ENCODE measurements at regions not wholly inside any gene's neighbourhood (a gene's known extent, or its start where the extent isn't known, plus 50 kb on each side); places are given as distances from the start of the nearest gene placed in this dataset.
"Not testable (repeated sequence)": the region's sequence is repeated elsewhere in the genome, so short reads cannot be mapped to it uniquely, and the experiment has no call there.

DNA sequence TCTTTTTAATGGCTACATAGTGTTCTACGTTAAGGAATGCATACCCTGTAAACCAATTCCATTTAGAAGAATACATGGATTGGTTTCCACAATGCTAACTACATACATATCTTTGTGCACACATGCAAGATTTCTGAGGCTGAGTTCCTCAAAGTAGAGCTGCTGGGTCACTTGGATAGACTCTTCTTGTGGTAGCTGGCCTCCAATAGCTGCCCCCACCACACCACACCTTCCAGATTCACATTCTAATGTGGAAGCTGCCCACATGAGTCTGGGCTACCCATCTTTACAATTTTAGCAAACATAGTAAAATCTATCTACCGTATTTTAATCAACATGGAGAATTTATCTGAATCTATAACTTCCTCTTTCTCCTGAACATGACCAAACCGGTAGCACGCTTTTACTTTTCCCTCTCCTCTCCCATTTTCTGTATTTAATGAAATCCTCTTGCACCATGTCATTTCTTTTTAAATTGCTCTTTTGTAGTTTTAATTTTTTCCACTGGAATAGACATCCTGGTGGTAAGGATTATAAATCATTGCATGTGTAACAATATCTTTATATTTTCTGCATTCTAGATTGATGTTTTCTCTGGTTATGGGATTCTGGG is 74.7 kb upstream of the CITED2 start:
- intact Hi-C loops (cut with micrococcal nuclease): loop anchor here (2.0 kb wide), 1 partner anchor 74 kb away; the partner anchor contains the start of gene CITED2
- Mint-ChIP-seq H3K27ac (peak overlapping the region; percentile 78), H3K36me3 (ENCODE audit: low read depth) (no peaks in the 10 kb centered on the region), H3K4me1 (ENCODE audit: low read depth) (peaks cover 56% of the 10 kb centered on the region), H3K27me3 (no peaks in the 10 kb centered on the region), H3K4me3 (no peak overlapping the region), H3K9me3 (peaks cover 6% of the 10 kb centered on the region)

DNA sequence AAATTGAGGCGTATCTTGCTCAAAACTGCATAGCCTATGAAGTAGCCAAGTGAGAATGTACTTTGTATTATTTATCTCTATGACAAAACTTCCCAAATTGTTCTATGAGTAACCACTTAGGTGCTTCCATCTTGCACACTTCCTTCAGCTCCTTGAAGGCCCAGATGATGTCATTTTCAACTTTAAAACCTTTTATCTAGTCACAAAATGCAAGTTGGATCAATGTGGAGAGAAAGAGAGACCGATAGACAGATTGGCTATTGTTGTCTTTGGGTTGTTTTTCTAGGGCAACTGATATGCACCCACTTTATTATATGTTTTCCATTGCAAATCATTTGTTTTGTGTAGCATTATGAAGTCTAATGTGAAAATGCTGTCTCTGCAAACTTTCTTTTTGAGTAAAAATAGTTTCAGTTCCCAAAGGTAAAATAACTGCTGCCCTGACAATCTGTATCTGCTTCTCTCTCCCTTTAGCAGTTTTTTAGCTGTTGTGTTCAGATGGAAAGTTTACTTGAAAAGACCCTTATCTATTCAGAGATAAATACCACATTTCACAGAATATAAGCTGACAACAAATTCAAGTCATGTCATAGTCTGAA is 73.7 kb upstream of the CITED2 start:
- H3K27me3 Mint-ChIP-seq: no peaks in the 10 kb centered on the region

DNA sequence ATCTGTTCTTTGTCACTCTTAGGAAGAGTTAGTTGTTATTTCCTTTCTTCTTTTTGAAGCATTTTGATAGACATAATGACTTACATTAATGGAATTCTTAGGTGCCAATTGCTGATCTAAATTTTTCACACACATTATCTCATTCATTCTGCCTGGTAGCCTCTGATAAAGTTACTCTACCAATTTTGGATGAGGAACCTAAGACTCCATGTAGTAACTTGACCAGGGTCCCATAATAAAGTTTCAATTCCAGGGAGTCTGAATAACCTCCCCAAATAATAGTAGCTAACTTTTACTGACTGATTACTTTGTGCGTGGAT is 73.2 kb upstream of the CITED2 start:
- H3K4me3 Mint-ChIP-seq: peak overlapping the region; percentile 35
- H3K36me3 Mint-ChIP-seq (ENCODE audit: low read depth): no peaks in the 10 kb centered on the region
- no peaks in the 10 kb centered on the region for H3K27me3 Mint-ChIP-seq
- intact Hi-C loops (cut with micrococcal nuclease): no loop called here
- peaks cover 59% of the 10 kb centered on the region for H3K4me1 Mint-ChIP-seq (ENCODE audit: low read depth)
- H3K27ac Mint-ChIP-seq: peak overlapping the region; percentile 78
- peaks cover 6% of the 10 kb centered on the region for H3K9me3 Mint-ChIP-seq

More for the DNA sequence above, 73.7 kb upstream of the CITED2 start:
- Mint-ChIP-seq H3K4me1 (ENCODE audit: low read depth) (peaks cover 57% of the 10 kb centered on the region), H3K4me3 (no peak overlapping the region), H3K36me3 (ENCODE audit: low read depth) (no peaks in the 10 kb centered on the region), H3K9me3 (peaks cover 6% of the 10 kb centered on the region), H3K27ac (peak overlapping the region; percentile 78)
- intact Hi-C loops (cut with micrococcal nuclease): loop anchor here (2.0 kb wide), 1 partner anchor 73 kb away; the partner anchor contains the start of gene CITED2

DNA sequence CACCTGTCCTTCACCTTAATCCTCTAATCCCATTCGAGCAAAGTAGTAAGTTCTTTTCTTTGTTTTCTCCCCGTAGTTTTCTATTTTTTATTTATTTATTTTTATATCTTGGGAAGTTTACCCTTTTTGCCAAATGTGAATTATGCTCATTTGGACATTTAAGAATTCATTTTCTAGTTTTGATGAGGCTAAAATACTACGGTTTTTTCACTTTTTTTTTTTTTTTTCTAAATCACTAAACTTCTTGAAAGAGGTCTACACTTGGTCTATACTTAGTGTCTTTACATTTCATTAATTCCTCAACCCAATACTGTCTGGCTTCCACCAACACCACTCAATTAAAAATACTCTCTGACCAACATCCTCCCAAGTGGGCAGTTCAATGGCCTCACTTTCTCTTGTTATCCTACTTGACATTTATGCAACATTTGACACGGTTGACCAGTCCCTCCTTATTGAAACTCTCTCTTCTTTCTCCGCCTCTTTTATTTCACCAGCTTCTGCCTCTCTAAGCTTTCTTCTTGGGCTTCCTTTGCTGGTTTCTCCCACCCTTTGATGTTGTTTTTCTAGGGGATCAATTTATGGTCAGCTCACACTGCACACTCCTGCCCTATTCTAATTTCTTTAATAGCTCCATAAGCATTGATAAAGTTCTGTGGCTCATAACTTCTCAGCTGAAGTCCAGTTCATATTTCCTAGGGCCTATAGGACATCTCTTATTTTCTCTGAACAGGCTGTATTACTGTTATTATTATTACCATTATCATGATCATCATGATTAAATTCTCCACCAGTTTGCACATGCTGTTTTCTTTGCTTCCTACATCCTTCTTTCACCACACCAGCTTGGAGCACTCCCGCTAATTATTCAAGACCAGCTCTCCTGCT is 72.6 kb upstream of the CITED2 start:
- peaks cover 60% of the 10 kb centered on the region for H3K4me1 Mint-ChIP-seq (ENCODE audit: low read depth)
- intact Hi-C loops (cut with micrococcal nuclease): no loop called here
- H3K27me3 Mint-ChIP-seq: no peaks in the 10 kb centered on the region
- peak overlapping the region; percentile 78 for H3K27ac Mint-ChIP-seq
- H3K4me3 Mint-ChIP-seq: peak overlapping the region; percentile 35
- peaks cover 6% of the 10 kb centered on the region for H3K9me3 Mint-ChIP-seq
- no peaks in the 10 kb centered on the region for H3K36me3 Mint-ChIP-seq (ENCODE audit: low read depth)

- H3K4me3 Mint-ChIP-seq: no peak overlapping the region
- no peaks in the 10 kb centered on the region for H3K27me3 Mint-ChIP-seq
- peak overlapping the region; percentile 88 for H3K27ac Mint-ChIP-seq
- intact Hi-C loops (cut with micrococcal nuclease): no loop called here
- peaks cover 6% of the 10 kb centered on the region for H3K9me3 Mint-ChIP-seq
- peaks cover 64% of the 10 kb centered on the region for H3K4me1 Mint-ChIP-seq (ENCODE audit: low read depth)
- no peaks in the 10 kb centered on the region for H3K36me3 Mint-ChIP-seq (ENCODE audit: low read depth)
Measured at GRCh38 chr6:139446138-139446715, 71.8 kb upstream of the CITED2 start.

DNA sequence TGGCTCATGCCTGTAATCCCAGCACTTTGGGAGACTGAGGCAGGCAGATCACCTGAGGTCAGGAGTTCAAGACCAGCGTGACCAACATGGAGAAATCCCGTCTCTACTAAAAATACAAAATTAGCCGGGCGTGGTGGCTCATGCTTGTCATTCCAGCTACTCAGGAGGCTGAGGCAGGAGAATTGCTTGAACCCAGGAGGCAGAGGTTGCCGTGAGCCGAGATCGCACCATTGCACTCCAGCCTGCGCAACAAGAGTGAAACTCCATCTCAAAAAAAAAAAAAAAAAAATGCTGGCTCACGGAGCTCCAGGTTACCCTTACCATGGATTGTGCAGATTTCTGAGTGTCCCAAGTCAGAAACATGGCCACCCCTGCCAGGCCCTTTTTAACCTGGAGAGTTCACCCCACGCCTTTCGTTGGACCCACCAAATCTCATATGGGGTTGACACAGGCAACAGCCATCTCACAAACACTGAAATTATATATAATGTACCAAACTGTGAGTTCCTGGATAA is 69.9 kb upstream of the CITED2 start:
- H3K9me3 Mint-ChIP-seq; H3K27me3 Mint-ChIP-seq; H3K27ac Mint-ChIP-seq; H3K36me3 Mint-ChIP-seq (ENCODE audit: low read depth); intact Hi-C loops (cut with micrococcal nuclease); H3K4me3 Mint-ChIP-seq: not testable (repeated sequence)
- peaks cover 60% of the 10 kb centered on the region for H3K4me1 Mint-ChIP-seq (ENCODE audit: low read depth)

- H3K36me3 Mint-ChIP-seq (ENCODE audit: low read depth): no peaks in the 10 kb centered on the region
- H3K4me3 Mint-ChIP-seq: no peak overlapping the region
- no peak overlapping the region for H3K27ac Mint-ChIP-seq
- peaks cover 51% of the 10 kb centered on the region for H3K4me1 Mint-ChIP-seq (ENCODE audit: low read depth)
- peaks cover 6% of the 10 kb centered on the region for H3K9me3 Mint-ChIP-seq
- H3K27me3 Mint-ChIP-seq: no peaks in the 10 kb centered on the region
- intact Hi-C loops (cut with micrococcal nuclease): no loop called here
Measured at GRCh38 chr6:139443231-139444112, 69.0 kb upstream of the CITED2 start.

DNA sequence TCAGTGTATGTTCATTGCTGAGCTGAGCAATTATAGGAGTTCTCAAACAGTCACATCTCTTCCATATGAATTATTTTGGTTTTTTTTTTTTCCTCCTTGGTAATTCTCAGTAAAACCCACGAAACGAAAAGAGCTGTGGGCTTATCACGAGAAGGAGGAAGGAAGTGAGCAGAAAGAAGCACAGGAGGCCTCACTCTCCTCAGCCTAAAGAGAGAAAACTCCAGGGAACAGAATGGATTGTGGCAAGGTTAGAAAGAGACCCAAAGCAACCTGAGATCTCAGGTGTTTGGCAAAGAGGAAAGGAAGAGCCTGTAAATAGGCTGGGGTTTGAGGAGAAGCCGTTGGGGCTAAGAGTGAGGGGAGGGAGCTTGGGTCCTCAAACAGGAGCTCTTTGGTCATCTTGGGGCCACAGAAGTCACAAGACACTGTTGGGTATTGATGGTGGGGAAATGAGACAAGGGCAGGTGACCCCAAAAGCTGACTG is 67.8 kb upstream of the CITED2 start:
- H3K4me1 Mint-ChIP-seq (ENCODE audit: low read depth): peaks cover 39% of the 10 kb centered on the region
- peak overlapping the region; percentile 91 for H3K27ac Mint-ChIP-seq
- intact Hi-C loops (cut with micrococcal nuclease): no loop called here
- H3K9me3 Mint-ChIP-seq: peaks cover 2% of the 10 kb centered on the region
- H3K27me3 Mint-ChIP-seq: no peaks in the 10 kb centered on the region
- H3K4me3 Mint-ChIP-seq: peak overlapping the region; percentile 58
- H3K36me3 Mint-ChIP-seq (ENCODE audit: low read depth): no peaks in the 10 kb centered on the region

- Mint-ChIP-seq H3K27ac (no peak overlapping the region), H3K27me3 (no peaks in the 10 kb centered on the region), H3K9me3 (no peaks in the 10 kb centered on the region)
Measured at GRCh38 chr6:139439349-139439748, 64.9 kb upstream of the CITED2 start.

GRCh38 chr6:139438775-139439174 is 64.3 kb upstream of the CITED2 start:
- Mint-ChIP-seq H3K4me3 (no peak overlapping the region), H3K9me3 (no peaks in the 10 kb centered on the region), H3K4me1 (ENCODE audit: low read depth) (peaks cover 26% of the 10 kb centered on the region), H3K27me3 (no peaks in the 10 kb centered on the region), H3K27ac (no peak overlapping the region), H3K36me3 (ENCODE audit: low read depth) (no peaks in the 10 kb centered on the region)
- intact Hi-C loops (cut with micrococcal nuclease): no loop called here

More at GRCh38 chr6:139439349-139439748, 64.9 kb upstream of the CITED2 start:
- no peak overlapping the region for H3K4me3 Mint-ChIP-seq
- H3K36me3 Mint-ChIP-seq (ENCODE audit: low read depth): no peaks in the 10 kb centered on the region
- peaks cover 20% of the 10 kb centered on the region for H3K4me1 Mint-ChIP-seq (ENCODE audit: low read depth)
- intact Hi-C loops (cut with micrococcal nuclease): no loop called here

- no peaks in the 10 kb centered on the region for H3K27me3 Mint-ChIP-seq
- peaks cover 9% of the 10 kb centered on the region for H3K9me3 Mint-ChIP-seq
- no peak overlapping the region for H3K27ac Mint-ChIP-seq
- peaks cover 3% of the 10 kb centered on the region for H3K36me3 Mint-ChIP-seq (ENCODE audit: low read depth)
- peaks cover 19% of the 10 kb centered on the region for H3K4me1 Mint-ChIP-seq (ENCODE audit: low read depth)
- no peak overlapping the region for H3K4me3 Mint-ChIP-seq
- intact Hi-C loops (cut with micrococcal nuclease): no loop called here
Measured at GRCh38 chr6:139436957-139437348, 62.5 kb upstream of the CITED2 start.

DNA sequence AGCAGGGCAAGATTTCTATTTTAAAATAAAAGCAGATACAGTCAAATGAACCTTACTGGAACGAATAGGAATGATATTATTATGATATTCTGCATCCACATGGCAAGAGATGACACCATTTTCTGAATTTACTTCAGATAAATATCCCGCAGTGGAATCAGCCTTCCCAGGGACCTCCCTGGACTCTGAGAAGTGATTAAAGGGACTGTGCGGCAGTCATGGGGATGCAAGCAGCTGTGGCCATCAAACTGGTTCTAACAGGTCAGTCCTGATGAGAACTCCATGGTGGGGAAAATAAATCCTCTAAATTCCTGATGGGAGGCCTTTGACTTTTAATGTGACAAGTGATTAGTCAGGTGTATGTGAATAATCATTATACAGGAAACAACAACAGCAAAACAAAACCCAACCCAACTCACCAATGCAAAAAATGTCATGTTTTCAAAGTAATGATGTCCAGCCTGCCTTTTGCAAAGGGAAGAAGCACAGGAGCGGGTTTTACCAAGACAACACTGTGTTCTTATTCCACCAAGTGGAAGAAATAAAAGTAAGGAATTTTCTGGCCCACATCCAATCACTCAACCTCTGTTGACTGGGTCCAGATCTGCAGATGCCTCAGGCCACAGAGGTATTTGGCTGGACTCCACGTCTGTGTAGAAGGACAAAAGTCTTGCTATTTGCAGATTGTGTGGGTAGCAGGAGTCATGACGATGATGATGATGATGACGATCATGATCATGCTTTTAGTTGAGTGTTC is 61.9 kb upstream of the CITED2 start:
- Mint-ChIP-seq H3K36me3 (ENCODE audit: low read depth) (peaks cover 5% of the 10 kb centered on the region), H3K4me3 (no peak overlapping the region), H3K4me1 (ENCODE audit: low read depth) (peaks cover 16% of the 10 kb centered on the region), H3K9me3 (peaks cover 15% of the 10 kb centered on the region), H3K27ac (no peak overlapping the region), H3K27me3 (no peaks in the 10 kb centered on the region)
- intact Hi-C loops (cut with micrococcal nuclease): no loop called here

Data from dendritic cell treated with granulocyte-macrophage colony-stimulating factor and Interleukin-4, amounts not matched to agents 40 ng/mL and 50 ng/mL, for 4 days (primary cell).